ENCODE measurements at regions not wholly inside any gene's neighbourhood (a gene's known extent, or its start where the extent isn't known, plus 50 kb on each side); places are given as distances from the start of the nearest gene placed in this dataset.

DNA sequence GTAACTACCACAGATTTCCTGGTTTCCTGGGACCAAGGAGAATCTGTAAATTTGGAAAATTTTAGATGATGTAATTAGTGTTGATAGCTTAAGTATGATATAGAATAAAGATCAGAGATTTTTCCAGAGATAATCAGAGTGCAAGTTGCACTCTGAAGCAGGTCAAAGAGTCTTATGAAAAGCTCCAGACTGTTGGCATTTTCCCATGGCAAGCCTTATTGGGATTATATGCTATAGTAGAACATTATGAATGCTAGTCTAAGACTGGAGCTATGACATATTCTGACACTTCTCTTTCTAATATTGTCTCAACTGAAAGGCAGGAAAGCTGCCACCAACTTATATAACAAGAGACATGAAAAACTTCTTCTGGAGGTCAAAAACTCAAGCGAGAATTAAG, 1638.3 kb upstream of the LRRTM1 start:
- no peak for TF ChIP-seq Cebpa-rat (IDR thresholded peaks at IDR 0.05)
- H3K27me3 ChIP-seq, result no peaks in the 10 kb centered on the region
- no peak overlapping the region for H3K4me2 ChIP-seq
- H3K4me3 ChIP-seq, result no peak overlapping the region
- H3K36me3 ChIP-seq, result no peaks in the 10 kb centered on the region
- H3K27ac ChIP-seq, result no peak overlapping the region
- peaks cover 0 to 3% (median 0%) of the 10 kb centered on the region in 10 experiments; a peak in 3 of 20 replicates for H3K4me1 ChIP-seq
- H4K20me1 ChIP-seq, result no peaks in the 10 kb centered on the region
- no peak overlapping the region for H3K9ac ChIP-seq
- peaks cover 0 to 8% (median 5%) of the 10 kb centered on the region in 11 experiments; a peak in 5 of 22 replicates for H3K9me3 ChIP-seq (replicated peaks in 1 of 11)

DNA sequence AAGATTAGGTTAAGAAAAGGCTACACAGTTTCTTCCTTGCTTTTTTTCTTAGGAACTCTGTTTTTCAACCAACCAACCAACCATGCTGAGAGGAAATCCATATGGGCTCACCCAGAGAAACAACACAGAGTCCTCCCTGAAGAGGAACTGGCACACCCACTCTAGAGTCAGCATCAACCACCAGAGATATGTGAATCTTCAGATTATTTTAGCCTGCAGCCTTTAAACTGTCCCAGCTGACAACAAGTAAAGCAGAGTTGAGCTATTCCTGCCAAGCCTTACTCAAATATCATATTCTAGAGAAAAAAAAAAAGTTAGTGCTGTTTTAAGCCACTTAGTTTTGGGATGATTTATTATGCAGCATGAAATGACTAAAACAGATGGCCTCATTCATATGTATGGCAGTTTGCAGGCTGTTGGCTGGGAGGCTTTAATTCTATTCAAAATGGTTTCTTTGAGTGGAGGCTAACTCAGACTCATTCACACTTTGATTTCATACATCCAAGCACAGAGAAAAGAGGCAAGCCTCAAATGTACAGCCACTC, 1637.7 kb upstream of the LRRTM1 start:
- no peaks in the 10 kb centered on the region for H4K20me1 ChIP-seq
- H3K36me3 ChIP-seq, result no peaks in the 10 kb centered on the region
- TF ChIP-seq Cebpa-rat (IDR thresholded peaks at IDR 0.05), result no peak
- H3K27me3 ChIP-seq, result no peaks in the 10 kb centered on the region
- H3K27ac ChIP-seq, result no peak overlapping the region
- H3K9me3 ChIP-seq (replicated peaks in 1 of 11), result peaks cover 0 to 8% (median 5%) of the 10 kb centered on the region in 11 experiments; a peak in 5 of 22 replicates
- peaks cover 0 to 5% (median 0%) of the 10 kb centered on the region in 10 experiments; a peak in 3 of 20 replicates for H3K4me1 ChIP-seq
- no peak overlapping the region for H3K4me3 ChIP-seq
- H3K4me2 ChIP-seq, result no peak overlapping the region
- H3K9ac ChIP-seq, result no peak overlapping the region

DNA sequence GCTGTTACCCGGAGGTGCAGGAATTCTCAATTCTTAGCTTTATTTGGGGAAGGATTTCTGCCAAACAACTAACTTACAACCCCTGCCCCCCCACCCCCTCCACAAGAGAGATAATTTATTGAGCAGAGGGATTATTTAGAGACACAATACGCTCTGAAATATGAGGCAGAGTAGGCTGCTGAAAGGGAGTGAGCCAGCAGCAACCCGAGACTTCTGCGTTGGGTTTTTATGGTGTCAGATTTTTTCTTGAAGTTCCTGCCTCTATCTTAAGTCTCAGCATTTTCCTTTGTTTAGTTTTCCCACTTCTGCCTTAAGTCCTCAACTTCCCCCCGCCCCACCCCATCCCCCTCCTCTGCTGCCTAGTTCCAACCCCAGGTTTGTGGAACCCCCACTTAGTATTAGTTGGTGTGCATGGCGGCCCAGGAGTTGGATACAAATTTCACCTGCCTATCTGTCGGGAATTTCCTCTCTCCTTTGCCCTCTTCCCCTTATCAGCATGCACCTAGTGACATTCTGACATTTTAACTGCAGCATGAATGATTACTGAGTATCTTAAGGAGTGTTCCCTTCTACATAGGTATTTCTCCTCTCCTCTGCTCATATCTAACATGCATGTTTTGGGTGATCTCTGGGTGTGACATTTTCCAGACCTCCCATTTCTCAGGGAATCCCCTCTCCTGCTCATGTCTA, 1635.9 kb upstream of the LRRTM1 start:
- H3K9me3 ChIP-seq (replicated peaks in 1 of 11), result peaks cover 0 to 5% (median 1%) of the 10 kb centered on the region in 11 experiments; a peak in 5 of 22 replicates
- no peak overlapping the region for H3K4me2 ChIP-seq
- no peak for TF ChIP-seq Cebpa-rat (IDR thresholded peaks at IDR 0.05)
- H3K4me3 ChIP-seq, result no peak overlapping the region
- H3K27ac ChIP-seq, result no peak overlapping the region
- H3K4me1 ChIP-seq, result peaks cover 0 to 5% (median 0%) of the 10 kb centered on the region in 10 experiments; a peak in 3 of 20 replicates
- H3K27me3 ChIP-seq, result no peaks in the 10 kb centered on the region
- H3K36me3 ChIP-seq, result no peaks in the 10 kb centered on the region
- no peak overlapping the region for H3K9ac ChIP-seq
- H4K20me1 ChIP-seq, result no peaks in the 10 kb centered on the region

DNA sequence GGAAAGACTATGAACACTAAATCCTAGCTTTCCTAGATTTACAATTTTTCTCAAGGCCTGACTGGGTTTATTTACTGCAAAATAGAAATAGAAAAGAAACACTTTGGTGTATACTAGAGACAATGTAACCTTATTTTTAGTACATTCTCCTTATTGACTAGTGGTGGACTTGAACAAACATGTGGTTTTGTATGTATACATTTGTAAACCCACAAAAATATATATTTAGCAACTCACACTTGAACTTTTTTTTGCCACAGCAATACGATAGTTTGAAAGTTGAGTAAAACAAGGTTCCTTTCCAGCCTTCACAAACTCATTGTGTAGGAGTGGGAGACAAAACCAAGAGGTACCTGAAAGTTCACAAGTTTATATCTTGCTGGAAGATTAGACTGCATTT, 1633.4 kb upstream of the LRRTM1 start:
- no peak for TF ChIP-seq Cebpa-rat (IDR thresholded peaks at IDR 0.05)
- H3K27ac ChIP-seq, result no peak overlapping the region
- no peak overlapping the region for H3K9ac ChIP-seq
- no peaks in the 10 kb centered on the region for H3K27me3 ChIP-seq
- H3K36me3 ChIP-seq, result no peaks in the 10 kb centered on the region
- H3K9me3 ChIP-seq (replicated peaks in 1 of 11), result no peaks in the 10 kb centered on the region; a peak in 1 of 22 replicates
- H3K4me2 ChIP-seq, result no peak overlapping the region; a peak in 2 of 22 replicates
- H4K20me1 ChIP-seq, result no peaks in the 10 kb centered on the region
- peaks cover 0 to 5% (median 0%) of the 10 kb centered on the region in 10 experiments; a peak in 3 of 20 replicates for H3K4me1 ChIP-seq
- H3K4me3 ChIP-seq, result no peak overlapping the region

DNA sequence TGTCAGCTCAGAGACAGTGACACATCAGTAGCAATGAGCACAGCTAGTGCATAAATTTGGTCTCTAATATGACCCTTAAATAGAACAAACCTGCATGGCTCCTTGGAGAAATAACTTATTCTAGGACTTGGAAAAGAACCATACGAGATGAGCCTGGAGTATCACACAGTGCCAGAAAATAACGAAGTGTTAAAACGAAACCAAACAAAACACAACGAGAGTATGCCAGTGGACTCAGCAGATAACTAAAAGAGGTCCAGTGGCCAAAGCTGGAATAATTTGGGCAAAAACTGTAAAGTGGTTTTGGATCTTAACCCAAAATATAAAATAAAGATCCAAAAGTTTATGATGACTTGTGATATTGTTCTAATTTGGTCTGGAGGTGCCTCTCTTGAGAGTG, 1599.0 kb upstream of the LRRTM1 start:
- TF ChIP-seq Cebpa-rat (IDR thresholded peaks at IDR 0.05), result no peak
- Histone ChIP-seq H4K20me1 (no peaks in the 10 kb centered on the region), H3K27me3 (no peaks in the 10 kb centered on the region), H3K4me1 (no peaks in the 10 kb centered on the region), H3K36me3 (no peaks in the 10 kb centered on the region), H3K9ac (no peak overlapping the region), H3K4me3 (no peak overlapping the region), H3K4me2 (no peak overlapping the region), H3K27ac (no peak overlapping the region), H3K9me3 (replicated peaks in 1 of 11) (no peaks in the 10 kb centered on the region)

DNA sequence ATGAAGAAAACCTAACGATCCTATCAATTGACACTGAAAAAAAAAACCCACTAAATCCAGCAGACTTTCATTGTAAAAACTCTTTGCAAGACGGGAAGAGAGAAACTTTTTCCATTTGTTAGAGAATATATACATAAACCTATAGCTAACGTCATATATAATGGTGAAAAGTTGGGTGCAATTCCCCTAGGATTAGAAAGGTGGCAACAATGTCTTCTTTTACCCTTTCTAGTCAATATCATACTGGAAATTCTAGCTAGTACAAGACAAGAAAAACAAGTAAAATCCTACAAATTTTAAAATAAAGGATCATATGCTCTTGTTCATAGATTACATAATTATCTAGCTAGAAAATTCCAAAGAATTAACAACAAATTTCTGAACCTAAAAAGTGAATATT, 1596.5 kb upstream of the LRRTM1 start:
- Histone ChIP-seq H3K27ac (no peak overlapping the region), H3K4me3 (no peak overlapping the region), H4K20me1 (no peaks in the 10 kb centered on the region), H3K4me2 (no peak overlapping the region), H3K9me3 (replicated peaks in 1 of 11) (no peaks in the 10 kb centered on the region), H3K9ac (no peak overlapping the region), H3K4me1 (no peaks in the 10 kb centered on the region), H3K36me3 (no peaks in the 10 kb centered on the region), H3K27me3 (no peaks in the 10 kb centered on the region)
- TF ChIP-seq Cebpa-rat (IDR thresholded peaks at IDR 0.05), result no peak

DNA sequence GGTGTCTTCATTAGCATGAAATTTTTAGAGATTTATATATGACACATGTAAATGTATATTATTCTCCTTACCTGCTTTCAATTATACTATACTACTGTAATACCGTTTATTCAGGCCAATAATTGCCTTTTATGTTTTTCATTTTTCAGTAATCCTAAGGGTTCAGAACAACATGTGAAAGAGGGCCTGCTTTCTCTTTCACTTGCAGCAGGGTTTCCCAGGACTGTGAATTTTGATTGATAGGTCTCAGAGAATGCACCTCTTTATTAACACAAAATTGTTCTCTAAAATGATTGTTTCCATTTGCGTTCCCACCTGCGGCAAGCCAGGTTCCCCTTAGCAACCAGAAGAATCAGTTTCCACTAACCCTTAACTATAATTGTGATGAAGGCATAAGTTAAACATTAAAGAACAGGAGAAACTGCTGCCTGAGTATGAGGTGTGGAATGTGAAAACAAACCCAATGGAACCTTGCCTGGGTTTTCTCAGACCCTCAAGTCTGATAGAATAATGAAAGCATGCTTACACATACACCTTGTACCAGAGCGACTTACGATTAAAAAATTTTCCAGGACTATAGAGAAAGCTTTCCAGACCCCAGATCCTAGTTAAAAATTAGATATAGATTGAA, 1591.2 kb upstream of the LRRTM1 start:
- Histone ChIP-seq H3K27ac (no peak overlapping the region), H3K27me3 (no peaks in the 10 kb centered on the region), H3K36me3 (no peaks in the 10 kb centered on the region), H3K4me2 (no peak overlapping the region), H3K9me3 (replicated peaks in 1 of 11) (no peaks in the 10 kb centered on the region), H3K9ac (no peak overlapping the region), H3K4me1 (no peaks in the 10 kb centered on the region), H4K20me1 (no peaks in the 10 kb centered on the region), H3K4me3 (no peak overlapping the region)
- TF ChIP-seq Cebpa-rat (IDR thresholded peaks at IDR 0.05), result no peak

DNA sequence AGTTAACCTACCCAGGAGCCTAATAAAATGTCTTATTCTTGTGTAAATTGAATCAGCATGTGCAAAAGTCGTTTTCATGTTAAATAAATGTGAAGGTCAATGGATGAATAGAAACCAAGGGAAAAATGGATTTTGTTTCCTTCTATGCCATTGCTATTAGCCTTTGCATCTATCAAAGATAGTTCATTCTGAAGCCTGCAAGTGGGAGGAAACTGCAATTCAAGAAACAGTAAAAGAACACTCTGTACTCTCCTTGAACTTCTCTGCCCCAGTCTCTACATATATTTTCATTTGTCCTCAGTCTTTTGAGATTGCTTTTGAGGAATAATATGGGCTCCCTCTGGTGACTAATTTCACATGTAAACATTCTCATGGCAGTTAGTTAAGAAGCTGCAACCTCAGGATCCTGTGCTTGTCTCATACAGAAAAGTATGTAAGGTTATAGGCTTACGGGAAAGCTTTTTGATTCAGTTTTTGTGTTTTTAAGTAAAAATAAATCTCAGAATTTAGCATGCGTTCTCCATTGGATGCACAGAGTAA, 1590.0 kb upstream of the LRRTM1 start:
- no peaks in the 10 kb centered on the region for H3K9me3 ChIP-seq (replicated peaks in 1 of 11)
- no peak overlapping the region for H3K27ac ChIP-seq
- no peak for TF ChIP-seq Cebpa-rat (IDR thresholded peaks at IDR 0.05)
- no peak overlapping the region for H3K9ac ChIP-seq
- H3K27me3 ChIP-seq, result no peaks in the 10 kb centered on the region
- no peaks in the 10 kb centered on the region for H3K36me3 ChIP-seq
- H3K4me3 ChIP-seq, result no peak overlapping the region
- H4K20me1 ChIP-seq, result no peaks in the 10 kb centered on the region
- no peak overlapping the region for H3K4me2 ChIP-seq
- no peaks in the 10 kb centered on the region for H3K4me1 ChIP-seq

DNA sequence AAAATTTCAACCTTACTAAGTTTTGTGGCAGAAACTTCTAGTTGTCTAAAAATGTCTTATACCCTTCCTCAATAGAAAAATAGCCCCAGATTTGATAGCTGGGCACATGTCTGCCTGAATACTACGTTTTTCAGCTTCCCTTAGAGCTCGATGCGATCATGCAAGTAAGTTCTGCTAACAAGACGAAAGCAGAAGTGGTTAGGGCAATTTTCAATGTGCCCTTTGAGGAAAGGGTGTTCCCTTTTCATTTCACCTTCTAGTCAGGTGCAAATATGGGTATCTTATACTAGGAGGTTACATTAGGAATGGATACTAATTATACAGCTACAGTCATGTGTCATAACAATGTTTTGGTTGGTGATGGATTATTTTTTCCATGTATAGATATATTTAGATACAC, 1572.1 kb upstream of the LRRTM1 start:
- no peaks in the 10 kb centered on the region for H3K27me3 ChIP-seq
- no peak overlapping the region for H3K9ac ChIP-seq
- H3K27ac ChIP-seq, result no peak overlapping the region
- no peak overlapping the region for H3K4me3 ChIP-seq
- no peak for TF ChIP-seq Cebpa-rat (IDR thresholded peaks at IDR 0.05)
- no peaks in the 10 kb centered on the region for H3K4me1 ChIP-seq
- no peaks in the 10 kb centered on the region for H3K9me3 ChIP-seq (replicated peaks in 1 of 11)
- H4K20me1 ChIP-seq, result no peaks in the 10 kb centered on the region
- no peak overlapping the region for H3K4me2 ChIP-seq
- H3K36me3 ChIP-seq, result no peaks in the 10 kb centered on the region
